ENCODE measurements at regions not wholly inside any gene's neighbourhood (a gene's known extent, or its start where the extent isn't known, plus 50 kb on each side); places are given as distances from the start of the nearest gene placed in this dataset.

- DNase-seq (ENCODE audit: extremely low spot score, unreplicated experiment), result no peak
- peaks cover 5% of the 10 kb centered on the region for H3K9me3 Mint-ChIP-seq (ENCODE audit: unreplicated experiment)
- no peak overlapping the region for H3K4me3 Mint-ChIP-seq (ENCODE audit: unreplicated experiment)
- no peaks in the 10 kb centered on the region for H3K4me1 Mint-ChIP-seq (ENCODE audit: unreplicated experiment)
- no peak overlapping the region for H3K27ac Mint-ChIP-seq (ENCODE audit: unreplicated experiment)
- TF ChIP-seq, protein P1, sequence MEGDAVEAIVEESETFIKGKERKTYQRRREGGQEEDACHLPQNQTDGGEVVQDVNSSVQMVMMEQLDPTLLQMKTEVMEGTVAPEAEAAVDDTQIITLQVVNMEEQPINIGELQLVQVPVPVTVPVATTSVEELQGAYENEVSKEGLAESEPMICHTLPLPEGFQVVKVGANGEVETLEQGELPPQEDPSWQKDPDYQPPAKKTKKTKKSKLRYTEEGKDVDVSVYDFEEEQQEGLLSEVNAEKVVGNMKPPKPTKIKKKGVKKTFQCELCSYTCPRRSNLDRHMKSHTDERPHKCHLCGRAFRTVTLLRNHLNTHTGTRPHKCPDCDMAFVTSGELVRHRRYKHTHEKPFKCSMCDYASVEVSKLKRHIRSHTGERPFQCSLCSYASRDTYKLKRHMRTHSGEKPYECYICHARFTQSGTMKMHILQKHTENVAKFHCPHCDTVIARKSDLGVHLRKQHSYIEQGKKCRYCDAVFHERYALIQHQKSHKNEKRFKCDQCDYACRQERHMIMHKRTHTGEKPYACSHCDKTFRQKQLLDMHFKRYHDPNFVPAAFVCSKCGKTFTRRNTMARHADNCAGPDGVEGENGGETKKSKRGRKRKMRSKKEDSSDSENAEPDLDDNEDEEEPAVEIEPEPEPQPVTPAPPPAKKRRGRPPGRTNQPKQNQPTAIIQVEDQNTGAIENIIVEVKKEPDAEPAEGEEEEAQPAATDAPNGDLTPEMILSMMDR (IDR thresholded peaks at IDR 0.05), result no peak
- no peaks in the 10 kb centered on the region for H3K27me3 Mint-ChIP-seq (ENCODE audit: unreplicated experiment)
- H3K36me3 Mint-ChIP-seq (ENCODE audit: unreplicated experiment), result no peaks in the 10 kb centered on the region
Measured at GRCh38 chr16:63185235-63185780, 1149.1 kb upstream of the CDH8 start.

DNA sequence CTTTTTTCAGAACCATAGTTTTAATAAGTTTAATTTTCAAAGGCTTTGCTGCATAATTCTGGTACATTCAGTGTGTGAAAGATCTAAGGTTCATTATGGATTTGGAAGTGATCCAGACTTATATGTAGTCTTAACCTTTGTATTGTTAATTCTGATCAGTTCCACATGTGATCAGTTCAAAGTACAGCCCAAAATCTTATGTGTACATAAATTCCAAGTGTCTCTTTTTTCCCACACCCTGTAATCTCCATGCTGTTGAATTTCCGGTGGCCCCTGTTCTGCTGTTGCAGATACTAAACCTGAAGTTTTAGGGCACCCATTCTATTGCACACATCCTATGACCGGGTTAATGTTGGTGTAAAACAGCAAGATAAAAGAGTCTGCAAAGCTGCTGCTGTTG, 1147.5 kb upstream of the CDH8 start:
- H3K4me3 Mint-ChIP-seq (ENCODE audit: unreplicated experiment), result no peak overlapping the region
- H3K27ac Mint-ChIP-seq (ENCODE audit: unreplicated experiment), result no peak overlapping the region
- peaks cover 5% of the 10 kb centered on the region for H3K9me3 Mint-ChIP-seq (ENCODE audit: unreplicated experiment)
- DNase-seq (ENCODE audit: extremely low spot score, unreplicated experiment), result no peak
- no peaks in the 10 kb centered on the region for H3K36me3 Mint-ChIP-seq (ENCODE audit: unreplicated experiment)
- H3K27me3 Mint-ChIP-seq (ENCODE audit: unreplicated experiment), result no peaks in the 10 kb centered on the region
- TF ChIP-seq, protein P1 (IDR thresholded peaks at IDR 0.05), result no peak
- H3K4me1 Mint-ChIP-seq (ENCODE audit: unreplicated experiment), result no peaks in the 10 kb centered on the region

- peaks cover 12% of the 10 kb centered on the region for H3K9me3 Mint-ChIP-seq (ENCODE audit: unreplicated experiment)
- no peaks in the 10 kb centered on the region for H3K36me3 Mint-ChIP-seq (ENCODE audit: unreplicated experiment)
- TF ChIP-seq, protein P1 (IDR thresholded peaks at IDR 0.05), result no peak
- DNase-seq (ENCODE audit: extremely low spot score, unreplicated experiment), result no peak
- no peak overlapping the region for H3K4me3 Mint-ChIP-seq (ENCODE audit: unreplicated experiment)
- no peaks in the 10 kb centered on the region for H3K4me1 Mint-ChIP-seq (ENCODE audit: unreplicated experiment)
- H3K27me3 Mint-ChIP-seq (ENCODE audit: unreplicated experiment), result no peaks in the 10 kb centered on the region
- no peak overlapping the region for H3K27ac Mint-ChIP-seq (ENCODE audit: unreplicated experiment)
Measured at GRCh38 chr16:63175313-63175712, 1139.1 kb upstream of the CDH8 start.

DNA sequence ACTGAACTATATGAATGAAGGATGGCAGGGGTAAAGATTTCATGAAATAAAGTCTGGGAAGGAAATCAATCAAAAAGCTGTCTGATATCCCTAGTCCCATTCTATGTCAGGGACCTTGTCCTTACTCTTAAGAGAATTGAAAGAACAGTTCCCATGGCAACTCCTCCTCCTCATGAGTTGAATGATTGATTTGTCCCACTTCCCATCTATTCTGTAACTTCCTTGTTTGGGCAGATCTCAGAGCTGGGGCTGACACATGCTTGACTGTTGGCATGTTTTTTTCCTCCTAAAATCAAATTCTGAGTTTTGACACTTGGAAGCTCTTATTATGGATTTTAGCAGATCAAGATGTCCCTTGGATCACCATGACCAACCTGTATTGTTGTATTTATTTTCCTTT, 1138.6 kb upstream of the CDH8 start:
- H3K4me3 Mint-ChIP-seq (ENCODE audit: unreplicated experiment), result no peak overlapping the region
- peaks cover 12% of the 10 kb centered on the region for H3K9me3 Mint-ChIP-seq (ENCODE audit: unreplicated experiment)
- TF ChIP-seq, protein P1 (IDR thresholded peaks at IDR 0.05), result no peak
- H3K36me3 Mint-ChIP-seq (ENCODE audit: unreplicated experiment), result no peaks in the 10 kb centered on the region
- H3K27me3 Mint-ChIP-seq (ENCODE audit: unreplicated experiment), result no peaks in the 10 kb centered on the region
- no peak for DNase-seq (ENCODE audit: extremely low spot score, unreplicated experiment)
- no peak overlapping the region for H3K27ac Mint-ChIP-seq (ENCODE audit: unreplicated experiment)
- no peaks in the 10 kb centered on the region for H3K4me1 Mint-ChIP-seq (ENCODE audit: unreplicated experiment)

DNA sequence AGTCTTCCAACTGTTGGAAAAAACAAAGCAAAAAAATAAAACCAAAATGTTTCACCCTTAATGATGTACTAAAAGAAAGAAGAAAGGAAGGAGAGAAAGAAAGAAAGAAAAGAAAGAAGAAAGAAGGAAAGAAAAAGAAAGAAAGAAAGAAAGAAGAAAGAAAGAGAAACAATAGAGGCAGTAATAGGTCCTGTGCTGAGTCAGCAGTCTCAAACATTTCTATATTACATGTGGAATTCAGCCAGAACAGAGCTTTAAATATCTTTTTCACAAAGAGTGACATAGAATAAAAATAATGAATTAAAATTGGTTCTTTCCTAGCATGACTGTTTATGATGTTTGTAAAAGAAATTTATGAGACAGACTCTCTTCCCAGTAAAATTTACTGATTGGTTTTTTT, 1135.3 kb upstream of the CDH8 start:
- TF ChIP-seq, protein P1 (IDR thresholded peaks at IDR 0.05), result no peak
- Mint-ChIP-seq H3K4me3 (ENCODE audit: unreplicated experiment) (no peak overlapping the region), H3K27ac (ENCODE audit: unreplicated experiment) (no peak overlapping the region), H3K9me3 (ENCODE audit: unreplicated experiment) (peaks cover 12% of the 10 kb centered on the region), H3K36me3 (ENCODE audit: unreplicated experiment) (no peaks in the 10 kb centered on the region), H3K27me3 (ENCODE audit: unreplicated experiment) (no peaks in the 10 kb centered on the region), H3K4me1 (ENCODE audit: unreplicated experiment) (no peaks in the 10 kb centered on the region)
- no peak for DNase-seq (ENCODE audit: extremely low spot score, unreplicated experiment)
